Stimulated activated CD8-positive, alpha-beta memory T cell treated with anti-CD3 and anti-CD28 coated beads, Interleukin-7, amount 100 ng/mL, for 48 hours (primary cell): ENCODE measurements at regions not wholly inside any gene's neighbourhood (a gene's known extent, or its start where the extent isn't known, plus 50 kb on each side); places are given as distances from the start of the nearest gene placed in this dataset.
"Not testable (repeated sequence)": the region's sequence is repeated elsewhere in the genome, so short reads cannot be mapped to it uniquely, and the experiment has no call there.

Experiments used
- DNase-seq, 2 donors: peaks; one replicate each; pipeline ENCODE4 v3.0.0-alpha.2; 2020; ENCODE audit warnings: low read depth in 1 of 2; ENCODE audit errors: extremely low read depth in 1 of 2

DNA sequence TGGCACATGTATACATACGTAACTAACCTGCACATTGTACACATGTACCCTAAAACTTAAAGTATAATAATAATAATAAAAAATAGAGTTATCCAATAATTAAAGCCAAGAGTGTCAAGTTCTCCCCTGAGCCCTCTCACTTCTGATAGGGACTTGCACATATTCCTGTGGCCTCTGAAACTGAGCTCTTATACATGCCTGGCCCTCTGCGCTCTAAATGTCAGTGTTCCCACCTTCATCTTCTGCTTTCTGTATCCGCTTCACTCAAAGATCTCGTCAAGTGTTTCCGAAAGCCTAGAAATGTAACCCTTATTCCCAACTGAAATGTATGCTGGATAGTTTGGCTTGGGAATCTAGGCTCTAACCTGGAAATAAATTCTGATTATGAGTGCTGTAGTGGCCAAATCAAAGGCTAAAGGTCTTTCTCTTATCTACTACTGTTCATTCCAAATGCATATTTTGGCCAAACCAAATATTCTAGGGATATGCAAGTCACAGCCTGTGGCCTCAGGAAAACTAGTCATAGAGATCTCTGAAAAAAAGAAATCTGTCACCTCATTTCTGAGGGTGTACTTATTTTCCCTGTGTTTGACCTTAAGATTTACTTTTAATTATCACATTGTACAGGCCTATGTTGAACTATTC, 99.5 kb upstream of the LYPLAL1 start:
- DNase-seq: no peak

DNA sequence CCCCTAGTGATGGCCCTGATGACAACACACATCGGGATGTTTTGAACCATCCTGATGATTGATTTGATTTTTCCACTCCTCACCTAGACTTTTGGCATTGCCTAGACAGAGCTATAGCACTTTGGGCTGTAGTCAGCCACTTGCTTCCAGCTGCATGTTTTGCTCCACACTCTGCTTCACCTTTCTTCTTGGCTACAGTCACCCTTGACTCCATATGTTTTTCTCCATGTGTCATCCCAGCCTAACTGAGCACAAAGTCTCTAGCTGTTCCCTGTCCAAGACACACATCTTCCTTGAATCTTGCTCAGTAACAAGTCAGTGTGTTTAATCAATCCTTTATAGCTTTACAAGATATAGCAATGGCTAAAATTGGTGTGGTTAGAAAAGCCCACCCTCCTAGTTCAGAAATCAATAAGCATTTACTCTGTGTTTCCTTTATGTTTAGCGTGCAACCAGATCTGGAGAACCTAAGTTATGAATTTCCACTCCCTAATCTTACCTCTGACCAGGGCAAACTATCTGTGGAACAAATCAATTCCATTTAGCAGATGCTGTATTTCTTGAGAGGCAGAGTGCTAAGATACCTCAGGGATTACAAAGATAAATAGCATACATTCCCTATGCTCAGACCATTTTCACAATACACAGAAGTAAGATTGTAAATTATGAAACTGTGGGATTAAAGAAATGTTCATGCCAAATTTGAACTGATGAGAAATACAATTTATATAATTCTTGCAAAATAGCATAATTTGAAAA, 98.4 kb upstream of the LYPLAL1 start:
- DNase-seq: no peak

DNA sequence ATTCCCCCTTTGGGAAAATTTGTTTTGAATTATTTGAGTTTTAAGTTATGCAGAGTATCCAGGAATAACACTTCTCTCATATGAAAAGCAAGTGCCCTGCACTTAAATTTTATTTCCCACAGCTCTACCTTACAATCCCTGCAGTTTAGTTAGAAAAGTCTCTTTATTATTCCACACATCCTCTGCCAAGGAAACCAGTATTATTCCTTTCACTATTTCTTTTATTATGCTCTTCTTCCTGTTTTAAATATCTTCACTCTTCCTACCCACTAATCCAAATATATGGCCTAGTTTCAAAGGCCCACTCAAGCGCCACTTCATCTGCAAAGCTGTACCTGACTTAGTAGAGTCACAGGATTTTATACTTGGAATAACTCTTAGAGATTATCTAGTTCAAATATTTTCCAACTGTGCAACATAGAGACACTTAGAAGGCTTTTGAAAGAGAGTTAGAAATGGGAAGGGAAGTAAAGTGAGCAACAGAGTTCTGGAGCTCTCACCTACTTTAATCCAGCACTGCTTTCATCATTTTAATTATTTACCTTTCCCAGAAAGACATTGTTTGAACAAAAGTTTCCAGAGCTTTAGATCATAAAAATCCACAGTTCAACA, 97.2 kb upstream of the LYPLAL1 start:
- no peak for DNase-seq

DNA sequence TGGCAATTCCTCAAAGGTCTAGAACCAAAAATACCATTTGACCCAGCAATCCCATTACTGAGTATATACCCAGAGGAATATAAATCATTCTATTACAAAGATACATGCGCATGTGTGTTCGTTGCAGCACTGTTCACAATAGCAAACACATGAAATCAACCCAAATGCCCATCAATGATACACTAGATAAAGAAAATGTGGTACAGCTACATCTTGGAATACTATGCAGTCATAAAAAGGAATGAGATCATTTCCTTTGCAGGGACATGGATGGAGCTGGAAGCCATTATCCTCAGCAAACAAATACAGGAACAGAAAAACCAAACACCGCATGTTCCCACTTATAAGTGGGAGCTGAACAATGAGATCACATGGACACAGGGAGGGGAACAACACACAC, 95.9 kb upstream of the LYPLAL1 start:
- not testable (repeated sequence) for DNase-seq

DNA sequence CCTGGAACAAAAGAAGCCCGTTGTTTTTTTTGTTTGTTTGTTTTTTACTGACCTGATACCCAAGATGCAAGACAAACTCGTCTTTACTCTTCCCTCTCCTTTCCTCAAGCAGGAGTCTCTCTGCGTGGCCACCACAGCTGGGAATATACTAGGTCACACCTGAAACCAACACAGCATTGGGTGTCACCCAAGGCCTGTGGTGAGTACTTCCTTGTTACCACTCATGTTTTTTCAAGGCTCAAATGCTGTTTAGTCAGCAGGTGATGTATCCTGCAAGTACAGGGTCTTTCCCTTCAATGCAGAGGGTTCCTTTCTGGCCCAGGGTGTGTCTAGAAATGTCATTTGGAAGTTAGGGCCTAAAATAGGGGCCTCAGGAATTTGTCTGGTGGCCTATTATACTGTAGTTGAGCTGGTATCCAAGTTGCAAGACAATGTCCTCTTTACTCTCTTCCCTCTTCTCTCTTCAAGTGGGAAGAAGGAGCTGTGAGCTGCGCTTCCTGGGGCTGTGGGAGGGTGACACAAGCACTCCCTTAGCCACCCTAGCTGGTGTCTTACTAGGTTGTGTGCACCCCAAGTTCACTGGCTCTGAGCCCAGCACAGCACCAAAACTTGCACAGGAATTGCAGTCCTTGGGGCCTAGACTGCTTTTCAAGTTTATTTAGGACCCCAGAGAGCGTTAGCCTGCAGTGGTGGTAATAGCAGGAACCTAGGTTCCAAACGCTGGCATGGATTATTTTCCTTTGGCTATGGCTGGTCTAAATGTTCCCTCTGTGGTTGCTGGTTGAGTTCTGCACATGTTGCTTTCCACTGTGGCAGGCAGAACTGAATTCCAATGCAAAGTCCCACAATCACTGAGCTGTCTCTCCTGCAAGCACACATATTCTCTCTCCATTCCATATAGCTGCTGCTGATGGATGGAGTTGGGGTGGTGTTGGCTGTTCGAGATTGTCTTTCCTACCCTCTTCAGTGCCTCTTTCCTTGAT, 91.4 kb upstream of the LYPLAL1 start:
- DNase-seq: no peak

DNA sequence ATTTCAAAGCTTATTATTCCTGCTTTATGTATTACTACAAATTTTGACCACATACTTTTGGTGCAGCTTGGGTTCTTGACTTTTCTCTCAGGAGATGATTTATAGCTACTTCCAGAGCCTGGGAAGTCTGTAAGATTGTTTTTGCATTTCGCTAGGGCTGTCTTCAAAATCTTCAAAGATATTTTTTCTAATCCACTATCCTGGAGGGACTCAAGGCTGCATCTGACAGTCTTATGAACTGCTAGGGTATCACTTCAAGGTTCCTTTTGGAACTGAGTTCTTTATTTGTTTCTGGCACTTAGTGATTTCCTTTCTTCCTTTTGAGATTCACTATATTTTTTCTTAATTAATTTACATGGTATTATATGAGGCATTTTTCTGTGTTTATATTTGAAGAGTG, 90.0 kb upstream of the LYPLAL1 start:
- no peak for DNase-seq

DNA sequence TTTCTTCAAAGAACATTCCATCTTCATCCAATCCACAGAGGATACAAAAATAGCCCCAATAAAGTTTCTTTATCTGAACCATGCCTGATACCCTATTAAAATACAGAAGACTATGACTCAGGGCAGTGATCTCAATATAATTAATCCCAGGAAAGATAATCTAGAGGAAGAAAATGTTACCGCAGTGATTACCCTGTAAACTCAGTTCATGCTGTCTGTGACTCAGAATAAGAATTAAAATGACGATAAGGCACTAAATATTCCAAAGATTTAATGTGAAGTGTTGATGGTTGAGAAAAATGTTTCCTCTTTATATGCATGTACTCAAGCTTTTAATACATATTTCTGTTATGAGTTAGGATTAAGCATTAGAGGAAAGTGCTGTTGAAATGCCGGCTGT, 88.6 kb upstream of the LYPLAL1 start:
- no peak for DNase-seq

DNA sequence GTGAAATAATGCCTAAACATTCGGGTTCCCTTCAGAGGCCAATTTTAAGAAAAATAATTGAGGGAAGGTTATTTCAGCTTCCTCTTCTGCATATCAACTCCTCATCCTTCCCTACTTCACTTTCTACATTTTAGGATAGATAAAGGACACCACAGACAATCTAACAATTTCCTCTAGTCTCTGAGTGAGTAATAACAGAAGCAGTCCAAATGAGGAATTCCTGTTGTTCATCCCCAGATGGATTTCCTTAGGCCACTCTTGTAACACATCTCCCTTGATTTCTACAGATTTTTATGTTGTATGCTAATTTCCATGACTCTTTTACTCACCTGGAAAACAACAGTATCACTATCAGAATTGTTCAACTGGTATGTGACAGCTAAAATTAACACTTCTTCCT, 87.7 kb upstream of the LYPLAL1 start:
- no peak for DNase-seq

DNA sequence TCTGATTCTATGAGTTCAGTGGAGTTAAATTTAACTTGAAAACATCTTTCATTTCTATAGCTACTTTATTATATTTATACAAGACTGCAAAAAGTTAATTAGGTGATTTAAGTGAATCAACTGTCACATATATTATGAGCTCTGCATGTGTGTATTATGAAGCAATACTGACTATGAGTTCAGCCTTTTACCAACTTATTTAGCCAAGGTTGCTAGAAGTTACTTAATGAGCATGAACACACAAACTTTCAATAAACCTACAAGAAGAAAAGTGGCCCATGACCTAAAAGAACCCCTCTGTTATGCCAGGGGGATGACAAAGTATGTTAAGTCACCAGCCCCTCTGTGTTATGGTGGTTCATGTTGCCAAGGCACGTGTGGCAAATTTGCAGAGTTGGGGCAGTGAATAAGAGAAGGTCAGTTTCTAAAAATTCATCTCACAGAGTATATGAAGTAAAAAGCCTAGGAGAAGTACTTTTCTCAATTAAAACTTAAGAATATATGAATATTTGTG, 86.7 kb upstream of the LYPLAL1 start:
- no peak for DNase-seq

DNA sequence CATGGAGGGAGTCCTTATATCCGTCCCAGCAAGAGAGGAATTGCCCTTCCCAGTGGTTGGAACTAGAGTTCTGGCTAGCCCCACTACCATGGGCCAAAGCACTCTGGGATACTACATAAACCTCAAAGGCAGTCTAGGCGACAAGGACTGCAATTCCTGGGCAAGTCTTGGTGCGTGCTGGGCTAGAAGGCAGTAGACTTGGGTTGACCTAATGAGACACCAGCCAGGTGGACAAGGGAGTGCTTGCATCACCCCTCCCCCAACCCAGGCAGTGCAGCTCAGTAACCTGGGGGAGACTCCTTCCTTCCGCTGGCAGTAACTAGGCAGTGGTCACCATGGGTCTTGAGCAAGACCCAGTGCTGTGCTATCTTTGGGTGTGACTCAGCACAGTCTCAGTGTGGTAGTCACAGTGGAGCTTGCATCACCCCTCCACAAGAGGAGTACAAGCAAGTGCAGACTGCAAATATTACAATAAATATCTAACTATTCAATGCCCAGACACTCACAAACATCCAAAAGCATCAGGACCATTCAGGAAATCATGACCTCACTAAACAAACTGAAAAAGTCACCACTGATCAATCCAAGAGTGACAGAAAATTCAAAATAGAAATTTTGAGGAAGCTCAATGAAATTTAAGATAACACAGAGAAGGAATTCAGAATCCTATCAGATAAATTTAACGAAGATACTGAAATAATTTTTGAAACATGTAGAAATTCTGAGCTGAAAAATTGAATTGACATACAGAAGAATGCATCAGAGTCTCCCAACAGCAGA, 84.7 kb upstream of the LYPLAL1 start:
- no peak for DNase-seq

DNA sequence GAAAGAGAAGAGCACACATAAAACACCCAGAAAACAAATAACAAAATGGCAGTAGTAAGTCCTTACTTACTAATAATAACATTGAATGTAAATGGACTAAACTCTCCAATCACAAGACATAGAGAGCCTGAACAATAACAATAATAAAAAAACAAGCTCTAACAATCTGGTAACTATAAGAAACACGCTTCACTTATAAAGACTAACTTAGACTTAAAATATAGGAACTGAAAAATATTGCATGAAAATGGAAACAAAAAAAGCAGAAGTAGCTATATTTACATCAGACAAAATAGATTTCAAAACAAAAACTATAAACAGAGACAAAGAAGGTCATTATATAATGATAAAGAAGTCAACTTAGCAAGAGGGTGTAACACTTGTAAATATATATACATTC, 83.1 kb upstream of the LYPLAL1 start:
- no peak for DNase-seq

DNA sequence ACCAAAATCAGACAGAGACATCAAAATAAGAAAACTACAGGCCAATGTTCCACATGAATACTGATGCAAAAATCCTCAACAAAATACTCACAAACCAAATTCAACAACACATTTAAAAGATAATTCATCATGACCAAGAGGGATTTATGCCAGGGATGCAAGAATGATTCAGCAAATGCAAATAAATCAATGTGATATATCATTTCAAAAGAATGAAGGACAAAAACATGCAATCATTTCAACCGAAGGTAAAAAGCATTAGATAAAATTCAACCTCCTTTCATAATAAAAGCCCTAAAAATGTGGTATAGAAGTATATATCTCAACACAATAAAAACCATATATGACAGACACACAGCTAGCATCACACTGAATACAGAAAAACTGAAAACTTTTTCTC, 81.5 kb upstream of the LYPLAL1 start:
- no peak for DNase-seq

DNA sequence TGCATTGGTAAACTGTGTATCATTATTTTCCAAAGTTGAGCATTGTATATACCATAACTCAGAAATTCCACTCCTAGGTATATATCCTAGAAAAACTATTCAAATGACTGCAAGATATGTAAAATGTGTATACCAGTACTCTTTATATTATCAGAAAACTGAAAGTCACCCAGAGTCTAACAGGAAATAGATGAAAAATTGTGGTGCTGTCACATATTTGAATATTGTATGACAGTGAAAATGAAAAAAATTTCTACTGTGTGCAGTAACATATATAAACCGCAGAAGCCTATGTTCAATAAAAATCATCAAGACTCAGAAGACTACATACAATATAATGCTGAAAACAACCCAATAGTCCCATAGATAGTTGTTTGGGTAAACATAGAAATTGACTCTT, 74.4 kb upstream of the LYPLAL1 start:
- DNase-seq: no peak

DNA sequence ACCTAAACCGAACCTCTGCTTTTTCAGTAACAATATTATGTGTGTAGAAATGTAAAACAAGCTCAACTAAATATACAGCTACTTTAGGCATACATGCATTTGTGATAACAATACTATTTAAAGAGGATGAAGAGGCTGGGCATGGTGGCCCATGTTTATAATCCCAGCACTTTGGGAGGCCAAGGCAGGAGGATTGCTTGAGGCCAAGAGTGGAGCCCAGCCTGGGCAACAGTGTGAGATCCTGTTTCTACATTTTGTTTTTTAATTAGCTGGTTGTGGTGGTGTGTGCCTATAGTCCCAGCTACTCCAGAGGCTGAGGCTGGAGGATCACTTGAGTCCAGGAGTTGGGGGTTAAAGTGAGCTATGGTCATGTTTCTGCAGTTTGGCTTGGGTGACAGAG, 73.6 kb upstream of the LYPLAL1 start:
- no peak for DNase-seq

DNA sequence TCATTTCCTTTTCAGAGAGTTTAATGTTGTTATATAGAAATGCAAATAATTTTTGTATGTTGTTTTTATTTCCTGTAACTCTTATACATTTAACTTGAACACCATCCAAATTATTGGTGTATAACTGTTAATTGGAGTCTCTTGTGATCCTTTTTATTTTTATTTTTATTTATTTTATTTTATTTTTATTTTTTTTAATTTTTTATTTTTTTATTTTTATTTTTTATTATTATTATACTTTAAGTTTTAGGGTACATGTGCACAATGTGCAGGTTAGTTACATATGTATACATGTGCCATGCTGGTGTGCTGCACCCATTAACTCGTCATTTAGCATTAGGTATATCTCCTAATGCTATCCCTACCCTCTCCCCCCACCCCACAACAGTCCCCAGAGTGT, 71.2 kb upstream of the LYPLAL1 start:
- DNase-seq: not testable (repeated sequence)

DNA sequence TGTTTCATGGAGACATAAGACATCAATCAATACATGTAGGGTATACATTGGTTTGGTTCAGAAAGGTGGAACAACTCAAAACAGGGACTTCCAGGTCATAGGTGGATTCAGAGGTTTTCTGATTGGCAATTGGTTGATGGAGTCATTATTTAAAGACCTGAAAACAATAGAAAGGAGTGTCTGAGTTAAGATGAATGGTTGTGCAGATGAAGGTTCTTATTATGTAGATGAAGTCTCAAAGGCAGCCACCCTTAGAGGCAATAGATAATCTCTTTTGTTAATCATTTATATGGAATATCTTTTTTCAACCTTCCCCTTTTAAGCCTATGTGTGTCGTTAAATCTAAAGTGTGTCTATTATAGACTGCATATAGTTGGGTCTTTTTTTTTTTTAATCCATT, 67.8 kb upstream of the LYPLAL1 start:
- DNase-seq: no peak

DNA sequence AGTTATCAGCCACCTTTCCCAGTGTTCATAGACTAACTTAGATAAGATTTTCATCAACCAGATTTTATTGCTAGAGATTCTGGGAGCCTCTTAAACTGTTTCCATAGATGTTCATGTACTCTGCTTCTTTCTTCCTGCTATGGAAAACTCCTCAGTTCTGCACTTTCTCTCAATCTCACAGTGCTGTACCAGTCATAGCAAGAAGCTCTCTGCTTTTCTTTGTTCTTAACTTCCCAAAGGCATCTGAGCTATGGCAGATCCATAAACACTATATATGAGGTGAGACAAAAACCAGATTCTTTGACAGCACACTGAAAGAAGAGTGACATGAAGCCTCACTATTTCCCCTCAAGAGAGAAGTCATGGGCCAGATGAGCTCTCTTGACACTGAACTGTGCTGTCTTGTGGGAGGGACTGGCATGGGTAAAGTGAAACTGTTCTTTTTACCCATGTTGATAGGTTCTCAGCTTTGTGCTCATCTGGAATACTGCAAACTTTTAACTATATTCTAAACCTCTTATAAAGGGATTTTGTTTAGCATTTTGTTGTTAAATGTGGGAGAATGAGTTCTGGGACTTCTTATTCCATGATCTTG, 64.2 kb upstream of the LYPLAL1 start:
- DNase-seq: no peak

DNA sequence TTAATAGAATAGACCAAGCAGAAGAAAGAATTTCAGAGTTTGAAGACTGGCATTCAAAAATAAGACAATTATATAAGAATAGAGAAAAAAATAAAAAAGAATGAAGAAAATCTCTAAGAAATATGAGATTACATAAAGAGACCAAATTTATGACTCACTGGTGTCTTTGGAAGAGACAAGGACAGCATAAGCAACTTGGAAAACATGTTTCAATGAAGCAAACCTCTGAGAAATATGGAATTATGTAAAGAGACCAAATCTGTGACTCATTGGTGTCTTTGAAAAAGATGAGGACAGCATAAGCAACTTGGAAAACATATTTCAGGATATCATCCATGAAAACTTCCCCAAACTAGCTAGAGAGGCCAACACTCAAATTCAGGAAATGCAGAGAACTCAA, 60.4 kb upstream of the LYPLAL1 start:
- DNase-seq: no peak

DNA sequence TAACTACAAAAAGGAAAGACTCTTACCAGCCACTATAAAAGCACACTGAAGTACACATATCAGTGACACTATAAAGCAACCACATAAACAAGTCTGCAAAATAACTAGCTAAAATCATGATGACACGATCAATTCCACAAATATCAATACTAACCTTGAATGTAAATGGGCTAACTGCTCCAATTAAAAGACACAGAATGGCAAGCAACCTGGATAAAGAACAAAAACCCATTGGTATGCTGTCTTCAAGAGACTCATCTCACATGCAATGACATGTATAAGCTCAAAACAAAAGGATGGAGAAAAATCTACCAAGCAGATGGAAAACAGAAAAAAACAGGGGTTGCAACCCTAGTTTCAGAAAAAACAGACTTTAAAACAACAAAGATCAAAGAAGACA, 59.7 kb upstream of the LYPLAL1 start:
- DNase-seq: no peak

DNA sequence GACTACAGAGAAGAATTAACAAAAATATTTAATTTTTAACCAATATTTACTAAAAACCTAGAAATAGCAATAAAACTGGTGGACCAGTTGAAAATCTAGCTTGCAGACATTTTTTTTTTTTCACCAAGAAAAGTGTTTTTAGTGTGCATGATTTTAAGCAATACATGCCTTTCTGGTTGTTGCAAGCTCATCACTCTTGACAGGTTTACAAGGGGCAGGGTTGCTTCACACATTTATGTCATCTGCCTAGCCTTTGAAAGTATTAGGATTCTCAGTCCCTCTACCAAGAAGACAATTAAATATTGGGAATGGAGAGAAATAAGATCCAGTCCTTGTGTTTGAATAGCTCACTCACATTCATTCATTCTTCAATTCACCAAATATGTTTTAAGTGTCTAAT, 53.8 kb upstream of the LYPLAL1 start:
- DNase-seq: no peak
